GM03348 (cell line): ENCODE measurements at regions not wholly inside any gene's neighbourhood (a gene's known extent, or its start where the extent isn't known, plus 50 kb on each side); places are given as distances from the start of the nearest gene placed in this dataset.
"Not testable (repeated sequence)": the region's sequence is repeated elsewhere in the genome, so short reads cannot be mapped to it uniquely, and the experiment has no call there.

Source experiments
- DNase-seq: peaks from one replicate; pipeline ENCODE4 v3.0.0; 2012; ENCODE audit warnings: low spot score

DNA sequence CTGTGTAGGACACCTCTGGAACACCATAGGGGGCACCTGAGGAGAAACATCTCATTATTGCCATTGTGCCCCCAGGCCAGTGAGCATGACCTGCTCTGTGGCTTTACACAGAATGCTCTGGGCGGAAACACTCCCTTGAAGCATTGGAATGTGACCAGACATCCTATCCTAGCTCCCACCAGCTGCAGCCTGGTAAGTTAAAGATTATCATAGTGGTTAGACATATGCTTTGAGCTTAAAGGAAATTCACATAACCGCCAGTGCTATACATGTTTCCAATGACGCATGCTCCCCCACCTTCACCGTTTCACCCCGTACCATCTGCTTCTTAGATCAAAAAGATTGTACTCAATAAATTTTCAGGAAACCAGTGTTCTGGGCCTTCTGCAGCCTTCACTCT, 217.7 kb upstream of the CENPE start:
- DNase-seq = no peak

DNA sequence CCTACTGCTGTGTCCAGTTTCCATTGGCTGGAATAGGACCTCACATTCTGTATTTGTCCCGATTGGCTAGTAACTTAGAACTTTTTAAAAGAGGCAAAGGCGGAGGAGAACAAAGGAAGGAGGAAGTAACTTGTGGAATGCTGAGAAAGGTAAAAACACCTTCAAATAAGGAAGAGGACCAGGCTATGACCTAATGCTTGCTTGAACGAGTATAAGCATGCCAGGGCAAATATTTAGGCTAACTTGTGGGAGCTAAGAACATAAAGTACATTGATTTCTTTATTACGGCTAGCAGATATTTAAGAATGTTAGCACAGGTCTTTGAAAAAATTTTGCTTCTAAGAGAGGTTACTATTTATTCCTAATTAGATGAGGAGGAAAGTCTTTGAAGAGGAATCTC, 214.5 kb upstream of the CENPE start:
- not testable (repeated sequence) for DNase-seq

GRCh38 chr4:103410386-103410785, 212.2 kb upstream of the CENPE start:
- DNase-seq = no peak

DNA sequence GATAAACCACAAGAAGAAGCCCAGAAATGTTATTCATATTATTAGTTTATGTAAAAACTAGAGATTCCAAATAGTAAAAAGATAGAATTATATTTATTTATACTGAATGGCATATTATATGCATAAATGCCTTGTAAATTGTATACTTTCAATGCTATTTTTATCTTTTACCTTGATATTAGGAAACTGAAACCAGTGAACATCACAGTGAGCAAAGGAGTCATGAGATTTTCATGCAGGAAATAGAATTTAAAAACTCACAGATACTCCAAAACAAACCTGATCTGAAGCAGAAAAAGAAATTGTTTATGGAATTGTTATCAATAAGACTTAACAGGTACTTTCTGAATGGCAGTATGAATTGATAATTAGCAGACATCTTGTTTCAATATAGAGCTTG, 207.3 kb upstream of the CENPE start:
- no peak for DNase-seq

GRCh38 chr4:103403619-103404018, 205.5 kb upstream of the CENPE start:
- no peak for DNase-seq

DNA sequence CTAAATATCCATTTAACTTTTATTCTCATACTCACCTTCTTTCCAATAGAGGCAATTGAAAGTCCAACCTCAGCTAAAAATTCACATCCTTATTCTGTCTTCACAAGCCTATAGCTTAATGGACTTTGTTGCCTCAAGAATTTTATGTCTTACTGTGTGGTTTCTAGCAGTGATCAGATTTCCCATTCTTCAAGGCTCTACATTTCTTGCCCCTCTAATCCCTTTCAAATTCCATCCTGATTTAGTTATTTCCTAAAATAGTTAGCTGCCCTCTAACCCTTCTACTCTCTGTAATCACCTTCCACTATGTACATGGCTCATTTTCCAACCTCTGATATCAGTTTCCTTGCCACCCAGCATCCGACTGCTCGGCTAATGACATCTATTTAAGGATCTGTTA, 204.1 kb upstream of the CENPE start:
- DNase-seq = no peak

GRCh38 chr4:103400405-103400804, 202.3 kb upstream of the CENPE start:
- no peak for DNase-seq

GRCh38 chr4:103397541-103397940, 199.4 kb upstream of the CENPE start:
- no peak for DNase-seq

- DNase-seq = not testable (repeated sequence)
These were observed 189.4 kb upstream of the CENPE start for GRCh38 chr4:103387508-103388011.

DNA sequence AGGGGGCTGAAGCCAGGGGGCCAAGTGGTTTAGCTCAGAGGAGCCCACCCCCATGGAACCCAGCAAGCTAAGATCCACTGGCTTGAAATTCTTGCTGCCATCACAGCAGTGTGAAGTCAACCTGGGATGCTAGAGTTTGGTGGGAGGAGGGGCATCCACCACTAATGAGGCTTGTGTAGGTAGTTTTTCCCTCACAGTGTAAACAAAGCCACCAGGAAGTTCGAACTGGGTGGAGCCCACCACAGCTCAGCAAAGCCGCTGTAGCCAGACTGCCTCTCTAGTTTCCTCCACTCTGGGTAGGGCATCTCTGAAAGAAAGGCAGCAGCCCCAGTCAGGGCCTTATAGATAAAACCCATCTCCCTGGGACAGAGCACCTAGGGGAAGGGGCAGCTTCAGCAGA, 187.4 kb upstream of the CENPE start:
- not testable (repeated sequence) for DNase-seq

DNA sequence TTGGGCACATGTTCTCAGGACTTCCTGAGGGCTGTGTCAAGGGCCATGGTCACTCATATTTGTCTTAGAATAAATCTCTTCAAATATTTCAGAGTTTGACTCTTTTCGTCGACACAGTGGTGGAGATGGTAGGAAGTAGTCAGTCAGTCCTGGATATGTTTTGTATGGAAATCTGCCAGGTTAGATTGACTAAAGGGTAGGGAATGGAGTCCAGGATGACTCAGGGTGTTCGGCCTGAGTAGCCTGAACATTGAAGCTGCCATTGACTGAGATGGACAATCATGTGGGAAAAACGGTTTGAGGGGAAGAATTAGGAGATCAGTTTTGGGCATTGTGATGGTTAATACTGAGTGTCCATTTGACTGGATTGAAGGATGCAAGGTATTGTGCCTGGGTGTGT, 177.1 kb upstream of the CENPE start:
- DNase-seq = no peak

- DNase-seq = no peak
These were observed 176.6 kb upstream of the CENPE start for GRCh38 chr4:103374758-103375157.

DNA sequence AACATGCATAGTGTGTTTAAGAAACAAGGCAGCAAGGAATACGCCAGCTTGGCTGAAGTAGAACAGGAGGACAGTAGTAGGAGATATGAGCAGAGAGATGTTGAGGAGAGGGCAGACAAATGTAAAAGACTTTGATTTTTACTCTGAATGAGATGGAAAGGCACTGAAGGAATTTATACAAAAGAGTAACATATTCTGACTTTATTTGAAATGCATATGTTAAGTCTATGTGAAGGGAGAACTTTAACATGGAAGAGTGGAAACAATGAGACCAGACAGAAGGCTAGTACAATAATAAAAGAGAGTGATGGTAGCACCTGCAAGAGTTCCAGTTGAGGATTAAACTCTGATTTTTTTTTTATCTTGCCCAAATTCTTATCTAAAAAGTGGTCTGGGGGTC, 176.2 kb upstream of the CENPE start:
- no peak for DNase-seq

DNA sequence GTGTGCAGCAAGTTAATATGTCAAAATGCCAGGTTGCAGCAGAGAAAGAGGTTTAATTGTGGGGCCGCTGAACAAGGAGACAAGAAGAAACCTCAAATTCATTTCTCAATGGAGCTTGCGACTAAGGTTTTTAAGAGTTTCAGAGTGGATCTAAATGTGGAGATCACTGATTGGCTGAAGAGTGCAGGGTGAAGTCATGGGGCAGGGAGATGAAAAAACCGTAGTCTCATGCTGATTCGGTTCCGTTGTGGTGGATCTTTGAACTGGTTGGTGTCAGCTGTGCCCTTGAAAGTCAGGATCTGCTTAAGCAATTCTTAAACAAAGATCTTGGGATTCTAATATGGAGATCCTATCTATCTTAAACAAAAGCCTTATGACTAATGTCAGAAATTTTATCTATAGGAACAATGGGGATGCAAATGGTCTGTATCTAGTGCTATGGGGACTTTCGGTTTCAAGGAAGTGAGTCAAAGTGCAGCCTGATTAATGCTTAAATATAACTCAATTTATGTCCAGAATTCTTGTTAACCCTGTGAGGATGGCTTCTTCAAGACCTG, 173.9 kb upstream of the CENPE start:
- no peak for DNase-seq

DNA sequence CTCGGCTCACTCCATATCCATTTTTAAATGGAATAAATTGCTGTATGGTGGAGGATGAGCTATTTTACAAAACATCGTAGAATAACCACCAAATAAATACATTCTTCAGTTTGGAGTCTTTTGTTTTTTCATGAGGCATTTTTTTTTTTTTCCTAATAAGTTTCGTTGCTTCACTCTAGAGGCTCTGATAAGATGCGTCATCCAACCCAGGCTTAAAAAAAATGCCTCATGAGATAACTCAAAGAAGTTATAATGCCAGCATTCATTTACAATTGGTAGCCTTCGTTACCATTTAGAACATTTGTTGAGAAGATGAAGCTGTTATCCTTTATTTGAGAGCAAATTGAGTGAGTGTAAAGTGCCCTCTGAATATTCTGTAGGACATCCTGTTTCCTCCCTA, 172.2 kb upstream of the CENPE start:
- no peak for DNase-seq

- DNase-seq = no peak
These were observed 167.1 kb upstream of the CENPE start for GRCh38 chr4:103365285-103365684.

GRCh38 chr4:103364083-103364482, 165.9 kb upstream of the CENPE start:
- DNase-seq = no peak

DNA sequence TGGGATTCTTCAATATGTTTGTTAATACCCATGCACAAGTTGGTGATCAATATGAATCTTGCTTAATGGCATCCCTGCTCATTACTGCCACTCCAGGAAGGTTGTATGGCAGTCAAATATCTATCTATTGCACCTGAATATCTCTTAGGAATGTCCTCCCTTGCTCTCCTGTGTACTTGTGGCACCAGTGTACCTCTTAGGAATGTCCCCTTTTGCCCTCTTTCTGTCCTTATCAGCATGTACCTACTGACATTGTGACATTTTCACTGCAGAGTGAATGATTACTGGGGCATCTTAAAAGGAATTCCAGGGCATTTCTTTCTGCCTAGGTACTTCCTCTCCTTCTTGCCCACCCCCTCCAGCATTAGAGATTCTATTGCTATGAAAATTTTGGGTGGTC, 163.8 kb upstream of the CENPE start:
- DNase-seq = no peak

GRCh38 chr4:103359900-103360299, 161.8 kb upstream of the CENPE start:
- no peak for DNase-seq

- DNase-seq = no peak
These were observed 155.9 kb upstream of the CENPE start for GRCh38 chr4:103354006-103354405.

- no peak for DNase-seq
These were observed 131.5 kb upstream of the CENPE start for GRCh38 chr4:103329642-103330041.

GRCh38 chr4:103324811-103325210, 126.7 kb upstream of the CENPE start:
- no peak for DNase-seq

DNA sequence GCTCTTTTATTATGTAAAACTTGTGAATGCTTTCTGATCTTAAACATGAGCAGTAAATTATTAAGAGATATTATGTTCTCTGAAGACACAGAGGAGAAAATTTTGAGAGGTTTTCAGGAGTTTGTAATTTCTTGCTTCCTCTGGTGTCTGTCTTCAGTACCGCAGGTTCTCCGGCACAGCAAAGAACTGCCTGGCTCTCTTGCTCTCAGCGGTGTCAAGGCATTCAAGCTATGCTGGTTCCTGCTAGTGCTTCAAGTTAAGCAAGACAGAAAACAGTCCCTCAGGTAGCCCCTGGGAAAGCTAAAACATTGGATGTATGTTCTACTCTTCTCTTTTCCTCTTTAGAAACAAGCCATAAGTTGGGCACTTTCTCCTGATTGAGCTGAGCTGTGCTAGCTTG, 120.2 kb upstream of the CENPE start:
- no peak for DNase-seq

DNA sequence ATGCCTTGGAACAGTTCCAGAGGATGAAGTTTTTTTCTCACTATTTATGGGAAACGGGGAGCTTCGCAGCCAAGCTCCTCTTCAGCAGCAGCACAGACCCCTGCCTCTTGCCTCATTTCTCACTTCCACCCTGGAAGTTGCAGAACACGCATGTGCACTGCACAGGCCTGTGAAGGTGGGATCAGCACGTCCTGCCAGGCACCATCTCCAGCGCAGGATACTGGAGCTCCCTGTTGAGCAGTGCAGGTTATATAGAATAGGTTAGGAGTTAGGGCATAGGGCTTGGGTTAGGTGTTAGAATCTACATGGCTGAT, 110.1 kb upstream of the CENPE start:
- no peak for DNase-seq
